ENCODE measurements at regions not wholly inside any gene's neighbourhood (a gene's known extent, or its start where the extent isn't known, plus 50 kb on each side); places are given as distances from the start of the nearest gene placed in this dataset.

DNA sequence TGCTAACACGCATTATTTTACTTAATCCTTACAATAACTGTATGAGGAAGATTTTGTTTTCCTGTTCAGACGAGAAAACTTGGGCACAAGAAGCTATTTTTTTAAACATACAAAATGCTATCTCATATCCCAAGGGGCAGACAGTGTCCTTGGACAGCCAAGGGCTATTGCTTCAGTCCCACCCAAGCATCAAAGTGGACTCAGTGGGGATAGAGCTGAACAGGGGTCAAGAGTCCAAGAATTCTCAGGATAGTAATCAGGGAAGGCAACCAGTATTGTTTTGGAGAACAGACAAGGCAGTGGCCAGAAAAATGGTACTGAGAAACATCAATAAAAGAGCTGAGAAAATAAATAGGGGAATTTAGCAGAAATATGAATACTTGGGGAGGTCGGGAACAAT is 465.7 kb downstream of the PLPP3 start:
- no peak overlapping the region for H3K27ac Mint-ChIP-seq (ENCODE audit: unreplicated experiment)

DNA sequence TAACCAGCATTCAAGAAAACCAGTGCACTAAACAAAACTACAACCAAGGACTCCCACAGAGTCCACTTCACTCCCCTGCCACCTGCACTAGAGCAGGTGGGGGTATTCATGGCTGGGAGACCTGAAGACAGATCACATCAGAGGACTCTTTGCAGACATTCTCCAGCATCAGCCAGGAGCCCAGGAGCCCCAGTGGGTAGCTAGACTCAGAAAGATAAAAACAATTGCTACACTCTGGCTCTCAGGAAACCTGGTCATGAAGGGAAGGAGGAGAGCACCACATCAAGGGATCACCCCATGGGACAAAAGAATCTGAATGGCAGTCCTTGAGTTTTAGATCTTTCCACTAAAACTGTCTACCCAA is 472.1 kb downstream of the PLPP3 start:
- peaks cover 46% of the 10 kb centered on the region for H3K9me3 Mint-ChIP-seq (ENCODE audit: low read depth)
- no peaks in the 10 kb centered on the region for H3K27me3 Mint-ChIP-seq (ENCODE audit: low read depth)
- H3K27ac Mint-ChIP-seq (ENCODE audit: unreplicated experiment): no peak overlapping the region
- H3K4me1 Mint-ChIP-seq (ENCODE audit: low read depth): no peaks in the 10 kb centered on the region
- H3K4me3 Mint-ChIP-seq (ENCODE audit: unreplicated experiment): no peak overlapping the region
- no peak for TF ChIP-seq CTCF (IDR thresholded peaks at IDR 0.05)
- no peak for DNase-seq (ENCODE audit: low spot score)
- H3K36me3 Mint-ChIP-seq (ENCODE audit: low read depth): peaks cover 7% of the 10 kb centered on the region

More for the DNA sequence above, 465.7 kb downstream of the PLPP3 start:
- no peak overlapping the region for H3K4me3 Mint-ChIP-seq (ENCODE audit: unreplicated experiment)
- DNase-seq (ENCODE audit: low spot score): no peak
- TF ChIP-seq CTCF (IDR thresholded peaks at IDR 0.05): no peak
- peaks cover 24% of the 10 kb centered on the region for H3K9me3 Mint-ChIP-seq (ENCODE audit: low read depth)
- H3K36me3 Mint-ChIP-seq (ENCODE audit: low read depth): no peaks in the 10 kb centered on the region
- no peaks in the 10 kb centered on the region for H3K4me1 Mint-ChIP-seq (ENCODE audit: low read depth)
- no peaks in the 10 kb centered on the region for H3K27me3 Mint-ChIP-seq (ENCODE audit: low read depth)

DNA sequence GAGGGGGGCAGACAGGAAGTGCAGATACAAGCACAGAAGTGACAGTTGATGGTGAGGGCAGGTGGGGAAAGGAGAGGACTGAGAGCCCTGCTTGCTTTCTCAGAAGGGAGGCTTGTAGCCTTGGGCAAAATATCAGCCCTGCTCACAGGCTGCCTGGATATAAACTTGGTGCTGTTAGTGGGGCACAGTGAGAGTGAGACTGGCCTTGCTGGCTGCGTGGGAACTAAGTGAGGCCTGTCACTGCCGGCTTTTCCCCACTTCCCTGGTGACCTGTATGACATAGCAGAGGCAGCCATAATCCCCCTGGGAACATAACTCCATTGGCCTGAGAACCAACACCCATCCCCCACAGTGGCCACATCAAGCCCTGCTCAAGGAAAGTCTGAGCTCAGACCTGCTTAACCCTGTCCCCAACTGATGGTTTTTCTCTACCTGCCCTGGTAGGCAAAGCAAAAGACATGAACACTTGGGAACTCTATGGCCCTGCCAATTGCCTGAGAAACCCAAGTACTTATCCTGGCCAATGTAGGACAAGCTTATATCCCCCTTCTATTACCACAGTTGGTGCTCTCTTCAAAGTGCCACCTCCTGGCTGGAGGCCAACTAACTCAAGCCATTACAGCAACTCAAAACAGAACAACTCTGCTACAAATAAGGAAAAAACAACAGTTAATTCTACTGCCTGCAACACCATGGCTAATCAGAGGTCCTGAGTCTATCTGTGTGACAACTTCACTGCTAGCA is 472.7 kb downstream of the PLPP3 start:
- H3K4me1 Mint-ChIP-seq (ENCODE audit: low read depth): no peaks in the 10 kb centered on the region
- peaks cover 42% of the 10 kb centered on the region for H3K9me3 Mint-ChIP-seq (ENCODE audit: low read depth)
- H3K36me3 Mint-ChIP-seq (ENCODE audit: low read depth): peaks cover 7% of the 10 kb centered on the region
- H3K4me3 Mint-ChIP-seq (ENCODE audit: unreplicated experiment): no peak overlapping the region
- TF ChIP-seq CTCF (IDR thresholded peaks at IDR 0.05): no peak
- no peak for DNase-seq (ENCODE audit: low spot score)
- peak overlapping the region; percentile 32 for H3K27ac Mint-ChIP-seq (ENCODE audit: unreplicated experiment)
- H3K27me3 Mint-ChIP-seq (ENCODE audit: low read depth): no peaks in the 10 kb centered on the region

- H3K27me3 Mint-ChIP-seq (ENCODE audit: low read depth): no peaks in the 10 kb centered on the region
- peaks cover 33% of the 10 kb centered on the region for H3K9me3 Mint-ChIP-seq (ENCODE audit: low read depth)
- peaks cover 7% of the 10 kb centered on the region for H3K36me3 Mint-ChIP-seq (ENCODE audit: low read depth)
- no peak overlapping the region for H3K4me3 Mint-ChIP-seq (ENCODE audit: unreplicated experiment)
- TF ChIP-seq CTCF (IDR thresholded peaks at IDR 0.05): no peak
- DNase-seq (ENCODE audit: low spot score): no peak
- no peak overlapping the region for H3K27ac Mint-ChIP-seq (ENCODE audit: unreplicated experiment)
- no peaks in the 10 kb centered on the region for H3K4me1 Mint-ChIP-seq (ENCODE audit: low read depth)
These were observed 474.0 kb downstream of the PLPP3 start for GRCh38 chr1:56105397-56105796.

- no peak for DNase-seq (ENCODE audit: low spot score)
These were observed 479.5 kb downstream of the PLPP3 start for GRCh38 chr1:56099766-56100265.

More at GRCh38 chr1:56099766-56100265, 479.5 kb downstream of the PLPP3 start:
- H3K27me3 Mint-ChIP-seq (ENCODE audit: low read depth): no peaks in the 10 kb centered on the region
- H3K27ac Mint-ChIP-seq (ENCODE audit: unreplicated experiment): no peak overlapping the region
- H3K4me1 Mint-ChIP-seq (ENCODE audit: low read depth): peaks cover 22% of the 10 kb centered on the region
- H3K9me3 Mint-ChIP-seq (ENCODE audit: low read depth): peaks cover 13% of the 10 kb centered on the region
- H3K36me3 Mint-ChIP-seq (ENCODE audit: low read depth): peaks cover 3% of the 10 kb centered on the region
- H3K4me3 Mint-ChIP-seq (ENCODE audit: unreplicated experiment): no peak overlapping the region
- TF ChIP-seq CTCF (IDR thresholded peaks at IDR 0.05): no peak

Data from chondrocyte (in vitro differentiated cells).